ENCODE measurements at regions not wholly inside any gene's neighbourhood (a gene's known extent, or its start where the extent isn't known, plus 50 kb on each side); places are given as distances from the start of the nearest gene placed in this dataset.
A peak's percentile ranks its signal among the peaks of the same experiment; 100 is the strongest.

GRCh38 chr3:55164191-55164590, 236.3 kb upstream of the LRTM1 start:
- DNase-seq, result no peak
- Histone ChIP-seq H3K4me1 (no peaks in the 10 kb centered on the region), H3K4me3 (no peak overlapping the region), H3K27me3 (replicated peaks in 1 of 7) (no peaks in the 10 kb centered on the region), H3K27ac (no peak overlapping the region), H3K36me3 (no peaks in the 10 kb centered on the region), H3K9me3 (no peaks in the 10 kb centered on the region)
- TF ChIP-seq POLR2A (IDR thresholded peaks at IDR 0.05) (no peak), POLR2AphosphoS5 (IDR thresholded peaks at IDR 0.05) (no peak)
- TF ChIP-seq, protein P1, sequence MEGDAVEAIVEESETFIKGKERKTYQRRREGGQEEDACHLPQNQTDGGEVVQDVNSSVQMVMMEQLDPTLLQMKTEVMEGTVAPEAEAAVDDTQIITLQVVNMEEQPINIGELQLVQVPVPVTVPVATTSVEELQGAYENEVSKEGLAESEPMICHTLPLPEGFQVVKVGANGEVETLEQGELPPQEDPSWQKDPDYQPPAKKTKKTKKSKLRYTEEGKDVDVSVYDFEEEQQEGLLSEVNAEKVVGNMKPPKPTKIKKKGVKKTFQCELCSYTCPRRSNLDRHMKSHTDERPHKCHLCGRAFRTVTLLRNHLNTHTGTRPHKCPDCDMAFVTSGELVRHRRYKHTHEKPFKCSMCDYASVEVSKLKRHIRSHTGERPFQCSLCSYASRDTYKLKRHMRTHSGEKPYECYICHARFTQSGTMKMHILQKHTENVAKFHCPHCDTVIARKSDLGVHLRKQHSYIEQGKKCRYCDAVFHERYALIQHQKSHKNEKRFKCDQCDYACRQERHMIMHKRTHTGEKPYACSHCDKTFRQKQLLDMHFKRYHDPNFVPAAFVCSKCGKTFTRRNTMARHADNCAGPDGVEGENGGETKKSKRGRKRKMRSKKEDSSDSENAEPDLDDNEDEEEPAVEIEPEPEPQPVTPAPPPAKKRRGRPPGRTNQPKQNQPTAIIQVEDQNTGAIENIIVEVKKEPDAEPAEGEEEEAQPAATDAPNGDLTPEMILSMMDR (IDR thresholded peaks at IDR 0.05 in 8 of 11, conservative IDR thresholded peaks at IDR 0.05 in 3 of 11), result no peak
- intact Hi-C loops (cut with DNase I; ENCODE audit: low total_unique reads), result no loop called here

DNA sequence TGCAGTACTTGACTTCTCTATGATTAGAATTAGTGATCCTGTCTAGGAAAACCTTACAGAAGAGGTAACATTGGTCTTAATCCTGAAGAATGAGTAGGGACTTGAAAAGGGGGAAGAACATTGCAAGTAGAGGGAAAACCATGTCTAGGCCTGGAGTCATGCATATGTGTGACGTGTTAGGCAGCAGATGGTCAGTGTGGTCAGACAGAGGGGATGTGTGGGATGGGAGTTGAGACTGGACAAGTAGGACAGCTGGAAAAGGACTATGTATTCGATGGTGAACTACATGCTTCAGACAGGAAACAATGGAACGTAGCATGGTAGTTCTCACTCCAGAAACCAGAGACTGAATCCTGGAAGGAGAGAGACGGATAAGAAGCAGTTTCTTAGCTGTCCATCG, 235.6 kb upstream of the LRTM1 start:
- Histone ChIP-seq H3K27me3 (replicated peaks in 1 of 7) (no peaks in the 10 kb centered on the region), H3K4me1 (no peaks in the 10 kb centered on the region), H3K9me3 (no peaks in the 10 kb centered on the region), H3K27ac (no peak overlapping the region), H3K4me3 (no peak overlapping the region), H3K36me3 (no peaks in the 10 kb centered on the region)
- WGBS, 5 donors, result 84 to 93% (median 86%) methylated on average over 5 of the region's 5 CpGs
- intact Hi-C loops (cut with DNase I; ENCODE audit: low total_unique reads), result no loop called here
- DNase-seq, result no peak
- TF ChIP-seq, protein P1 (IDR thresholded peaks at IDR 0.05 in 8 of 11, conservative IDR thresholded peaks at IDR 0.05 in 3 of 11), result no peak
- no peak for TF ChIP-seq POLR2AphosphoS5 (IDR thresholded peaks at IDR 0.05)
- no peak for TF ChIP-seq POLR2A (IDR thresholded peaks at IDR 0.05)

- intact Hi-C loops (cut with DNase I; ENCODE audit: low total_unique reads), result no loop called here
- no peak for TF ChIP-seq POLR2AphosphoS5 (IDR thresholded peaks at IDR 0.05)
- TF ChIP-seq, protein P1 (IDR thresholded peaks at IDR 0.05 in 8 of 11, conservative IDR thresholded peaks at IDR 0.05 in 3 of 11), result no peak
- TF ChIP-seq POLR2A (IDR thresholded peaks at IDR 0.05), result no peak
- WGBS, 5 donors, result 49 to 65% (median 57%) methylated on average over 3 of the region's 3 CpGs
- H3K27me3 ChIP-seq (replicated peaks in 1 of 7), result no peaks in the 10 kb centered on the region
- no peak for DNase-seq
- no peaks in the 10 kb centered on the region for H3K9me3 ChIP-seq
- no peak overlapping the region for H3K4me3 ChIP-seq
- H3K27ac ChIP-seq, result peak overlapping the region in 2 of 8 donors; percentile 13 to 39
- H3K4me1 ChIP-seq, result no peaks in the 10 kb centered on the region
- no peaks in the 10 kb centered on the region for H3K36me3 ChIP-seq
Observed at GRCh38 chr3:55162031-55162795, 234.4 kb upstream of the LRTM1 start.

- H3K27me3 ChIP-seq (replicated peaks in 1 of 7), result no peaks in the 10 kb centered on the region
- H3K4me3 ChIP-seq, result no peak overlapping the region
- no peaks in the 10 kb centered on the region for H3K4me1 ChIP-seq
- intact Hi-C loops (cut with DNase I; ENCODE audit: low total_unique reads), result no loop called here
- H3K9me3 ChIP-seq, result no peaks in the 10 kb centered on the region
- no peak overlapping the region for H3K27ac ChIP-seq
- no peaks in the 10 kb centered on the region for H3K36me3 ChIP-seq
- no peak for TF ChIP-seq POLR2AphosphoS5 (IDR thresholded peaks at IDR 0.05)
- DNase-seq, result no peak
- WGBS, 5 donors, result 81 to 97% (median 92%) methylated on average over 3 of the region's 3 CpGs
Observed at GRCh38 chr3:55161231-55161630, 233.4 kb upstream of the LRTM1 start.

Data from spleen (tissue), 11 donors.